ENCODE measurements at regions not wholly inside any gene's neighbourhood (a gene's known extent, or its start where the extent isn't known, plus 50 kb on each side); places are given as distances from the start of the nearest gene placed in this dataset.

- TF ChIP-seq, protein P1, sequence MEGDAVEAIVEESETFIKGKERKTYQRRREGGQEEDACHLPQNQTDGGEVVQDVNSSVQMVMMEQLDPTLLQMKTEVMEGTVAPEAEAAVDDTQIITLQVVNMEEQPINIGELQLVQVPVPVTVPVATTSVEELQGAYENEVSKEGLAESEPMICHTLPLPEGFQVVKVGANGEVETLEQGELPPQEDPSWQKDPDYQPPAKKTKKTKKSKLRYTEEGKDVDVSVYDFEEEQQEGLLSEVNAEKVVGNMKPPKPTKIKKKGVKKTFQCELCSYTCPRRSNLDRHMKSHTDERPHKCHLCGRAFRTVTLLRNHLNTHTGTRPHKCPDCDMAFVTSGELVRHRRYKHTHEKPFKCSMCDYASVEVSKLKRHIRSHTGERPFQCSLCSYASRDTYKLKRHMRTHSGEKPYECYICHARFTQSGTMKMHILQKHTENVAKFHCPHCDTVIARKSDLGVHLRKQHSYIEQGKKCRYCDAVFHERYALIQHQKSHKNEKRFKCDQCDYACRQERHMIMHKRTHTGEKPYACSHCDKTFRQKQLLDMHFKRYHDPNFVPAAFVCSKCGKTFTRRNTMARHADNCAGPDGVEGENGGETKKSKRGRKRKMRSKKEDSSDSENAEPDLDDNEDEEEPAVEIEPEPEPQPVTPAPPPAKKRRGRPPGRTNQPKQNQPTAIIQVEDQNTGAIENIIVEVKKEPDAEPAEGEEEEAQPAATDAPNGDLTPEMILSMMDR (conservative IDR thresholded peaks at IDR 0.05): no peak
- TF ChIP-seq EZH2 (IDR thresholded peaks at IDR 0.05; ENCODE audit: low read depth): no peak
These were observed 104.6 kb upstream of the NWD2 start for GRCh38 chr4:37139987-37140386.

Data from PC-9 (cell line).